KMS-11 (cell line): ENCODE measurements at regions not wholly inside any gene's neighbourhood (a gene's known extent, or its start where the extent isn't known, plus 50 kb on each side); places are given as distances from the start of the nearest gene placed in this dataset.

ENCODE experiments used
- H2AFZ ChIP-seq: fragments of 200-600 bp; sonication (generic); 2 replicates; pipeline ENCODE4 v1.6.1; 2016; ENCODE audit warnings: antibody characterized with exemption, mixed run types, low read depth
- H3K27ac ChIP-seq: fragments of 200-600 bp; sonication (generic); 2 replicates; pipeline ENCODE4 v1.6.1; 2016; ENCODE audit warnings: mild to moderate bottlenecking, mixed run types
- H3K27me3 ChIP-seq: fragments of 200-600 bp; sonication (generic); 2 replicates; pipeline ENCODE4 v1.6.1; 2017; ENCODE audit warnings: mild to moderate bottlenecking, low read depth, mixed run types, moderate library complexity; ENCODE audit not compliant: insufficient read depth
- H3K36me3 ChIP-seq: fragments of 200-600 bp; sonication (generic); 2 replicates; pipeline ENCODE4 v1.6.1; 2017; ENCODE audit warnings: mild to moderate bottlenecking, mixed run types; ENCODE audit not compliant: insufficient read depth
- H3K4me1 ChIP-seq: fragments of 200-600 bp; sonication (generic); 2 replicates; pipeline ENCODE4 v1.6.1; 2016; ENCODE audit warnings: mild to moderate bottlenecking, low read depth, mixed run types; ENCODE audit not compliant: poor library complexity, severe bottlenecking
- H3K4me2 ChIP-seq: fragments of 200-600 bp; sonication (generic); 2 replicates; pipeline ENCODE4 v1.7.0; 2016; ENCODE audit warnings: mild to moderate bottlenecking, mixed run types
- H3K4me3 ChIP-seq: fragments of 200-600 bp; sonication (generic); IDR thresholded peaks from 2 replicates; pipeline ENCODE4 v1.6.1; 2017; ENCODE audit warnings: low read depth, low read length, mixed read lengths; ENCODE audit not compliant: insufficient read depth
- H3K79me2 ChIP-seq: fragments of 200-600 bp; sonication (generic); 2 replicates; pipeline ENCODE4 v1.6.1; 2016; ENCODE audit warnings: low read depth, mixed run types; ENCODE audit not compliant: insufficient read depth
- H3K9ac ChIP-seq: fragments of 200-600 bp; sonication (generic); 2 replicates; pipeline ENCODE4 v1.6.1; 2016; ENCODE audit warnings: mild to moderate bottlenecking, mixed run types
- H4K20me1 ChIP-seq: fragments of 200-600 bp; sonication (generic); 2 replicates; pipeline ENCODE4 v1.6.1; 2016; ENCODE audit warnings: mild to moderate bottlenecking, mixed run types; ENCODE audit not compliant: insufficient read depth
- TF ChIP-seq, protein P1 (sequence below): fragments of 200-600 bp; sonication (generic); conservative IDR thresholded peaks from 2 replicates; pipeline ENCODE4 v1.6.1; 2017; ENCODE audit warnings: low read depth, mild to moderate bottlenecking, antibody characterized with exemption, low read length, moderate library complexity, mixed read lengths

DNA sequence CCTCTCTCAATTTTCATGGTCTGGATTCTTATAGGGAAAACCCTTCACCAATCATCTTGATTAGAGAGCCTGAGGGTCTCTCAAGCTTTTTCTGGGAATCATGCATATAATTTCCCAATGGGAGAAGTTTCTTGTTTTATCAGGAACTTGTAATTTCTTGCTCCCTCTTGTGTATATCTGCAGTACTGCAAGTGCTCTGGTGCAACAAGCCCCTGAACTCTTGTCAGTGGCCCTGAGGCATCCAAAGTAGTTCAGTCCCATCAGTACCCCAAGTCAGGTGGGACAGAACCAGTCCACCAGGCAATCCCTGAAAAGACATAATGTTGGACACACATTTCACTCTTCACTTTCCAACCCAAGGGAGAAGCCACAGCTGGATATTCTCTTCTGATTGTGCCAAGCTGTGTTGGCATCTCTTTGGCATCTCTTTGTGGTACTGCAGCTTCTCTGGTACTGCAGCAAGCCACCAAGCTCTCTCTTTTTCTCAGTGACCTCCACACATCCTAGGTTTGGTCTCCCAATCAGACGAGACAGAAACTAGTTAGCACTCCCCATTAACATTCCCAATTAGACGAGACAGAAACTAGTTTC lies 214.5 kb downstream of the ZIC4 start:
- H3K79me2 ChIP-seq = no peaks in the 10 kb centered on the region
- TF ChIP-seq, protein P1, sequence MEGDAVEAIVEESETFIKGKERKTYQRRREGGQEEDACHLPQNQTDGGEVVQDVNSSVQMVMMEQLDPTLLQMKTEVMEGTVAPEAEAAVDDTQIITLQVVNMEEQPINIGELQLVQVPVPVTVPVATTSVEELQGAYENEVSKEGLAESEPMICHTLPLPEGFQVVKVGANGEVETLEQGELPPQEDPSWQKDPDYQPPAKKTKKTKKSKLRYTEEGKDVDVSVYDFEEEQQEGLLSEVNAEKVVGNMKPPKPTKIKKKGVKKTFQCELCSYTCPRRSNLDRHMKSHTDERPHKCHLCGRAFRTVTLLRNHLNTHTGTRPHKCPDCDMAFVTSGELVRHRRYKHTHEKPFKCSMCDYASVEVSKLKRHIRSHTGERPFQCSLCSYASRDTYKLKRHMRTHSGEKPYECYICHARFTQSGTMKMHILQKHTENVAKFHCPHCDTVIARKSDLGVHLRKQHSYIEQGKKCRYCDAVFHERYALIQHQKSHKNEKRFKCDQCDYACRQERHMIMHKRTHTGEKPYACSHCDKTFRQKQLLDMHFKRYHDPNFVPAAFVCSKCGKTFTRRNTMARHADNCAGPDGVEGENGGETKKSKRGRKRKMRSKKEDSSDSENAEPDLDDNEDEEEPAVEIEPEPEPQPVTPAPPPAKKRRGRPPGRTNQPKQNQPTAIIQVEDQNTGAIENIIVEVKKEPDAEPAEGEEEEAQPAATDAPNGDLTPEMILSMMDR = peak; percentile 91
- no peak overlapping the region for H3K27ac ChIP-seq
- no peaks in the 10 kb centered on the region for H4K20me1 ChIP-seq
- H3K4me2 ChIP-seq = no peak overlapping the region
- H2AFZ ChIP-seq = no peak overlapping the region
- H3K36me3 ChIP-seq = no peaks in the 10 kb centered on the region
- no peak overlapping the region for H3K9ac ChIP-seq
- H3K27me3 ChIP-seq = no peaks in the 10 kb centered on the region
- H3K4me3 ChIP-seq = no peak overlapping the region
- no peaks in the 10 kb centered on the region for H3K4me1 ChIP-seq

- no peaks in the 10 kb centered on the region for H3K79me2 ChIP-seq
- H2AFZ ChIP-seq = no peak overlapping the region
- no peaks in the 10 kb centered on the region for H4K20me1 ChIP-seq
- H3K4me1 ChIP-seq = no peaks in the 10 kb centered on the region
- no peaks in the 10 kb centered on the region for H3K36me3 ChIP-seq
- H3K4me2 ChIP-seq = no peak overlapping the region
- TF ChIP-seq, protein P1 = no peak
- H3K27me3 ChIP-seq = no peaks in the 10 kb centered on the region
- H3K4me3 ChIP-seq = no peak overlapping the region
- no peak overlapping the region for H3K9ac ChIP-seq
- no peak overlapping the region for H3K27ac ChIP-seq
These were observed 217.3 kb downstream of the ZIC4 start for GRCh38 chr3:147189016-147189415.

GRCh38 chr3:147187687-147188086 lies 218.7 kb downstream of the ZIC4 start:
- Histone ChIP-seq H3K27ac (no peak overlapping the region), H3K9ac (no peak overlapping the region), H4K20me1 (no peaks in the 10 kb centered on the region), H2AFZ (no peak overlapping the region), H3K79me2 (no peaks in the 10 kb centered on the region), H3K4me1 (no peaks in the 10 kb centered on the region), H3K4me3 (no peak overlapping the region), H3K27me3 (no peaks in the 10 kb centered on the region), H3K4me2 (no peak overlapping the region), H3K36me3 (no peaks in the 10 kb centered on the region)
- TF ChIP-seq, protein P1 = no peak

GRCh38 chr3:147185781-147186180 lies 220.6 kb downstream of the ZIC4 start:
- Histone ChIP-seq H3K36me3 (no peaks in the 10 kb centered on the region), H2AFZ (no peak overlapping the region), H3K4me1 (no peaks in the 10 kb centered on the region), H3K4me2 (no peak overlapping the region), H3K27me3 (no peaks in the 10 kb centered on the region), H3K4me3 (no peak overlapping the region), H3K9ac (no peak overlapping the region), H3K79me2 (no peaks in the 10 kb centered on the region), H4K20me1 (no peaks in the 10 kb centered on the region), H3K27ac (no peak overlapping the region)
- TF ChIP-seq, protein P1 = no peak
